ENCODE measurements at regions not wholly inside any gene's neighbourhood (a gene's known extent, or its start where the extent isn't known, plus 50 kb on each side); places are given as distances from the start of the nearest gene placed in this dataset.

- TF ChIP-seq CEBPZ (IDR thresholded peaks at IDR 0.05; ENCODE audit: borderline replicate concordance, low read depth, low read length) (no peak), SPI1 (IDR thresholded peaks at IDR 0.05; ENCODE audit: borderline replicate concordance, low read depth, low read length) (no peak), XRCC3 (IDR thresholded peaks at IDR 0.05) (no peak)
These were observed 231.0 kb upstream of the B3GALT2 start (continued) for GRCh38 chr1:193417403-193417802.

- in situ Hi-C loops (cut with MboI) = no loop called here
- no peak overlapping the region for H3K4me3 ChIP-seq
- no peak overlapping the region for H3K9ac ChIP-seq (ENCODE audit: insufficient read depth in 1 of 2, low read depth in 2 of 2, low read length in 2 of 2)
- no peak overlapping the region for H3K27ac ChIP-seq (ENCODE audit: extremely low read depth, low read depth, low read length)
- no peak overlapping the region for H3K4me2 ChIP-seq (ENCODE audit: insufficient read depth, low read length)
- ATAC-seq = no peak
- WGBS (ENCODE audit: insufficient coverage, low coverage, missing lambda C conversion rate) = 2% methylated on average over 7 of the region's 7 CpGs
- TF ChIP-seq LCOR (CRISPR knock-in tag; IDR thresholded peaks at IDR 0.05) (no peak), TAL1 (IDR thresholded peaks at IDR 0.05) (no peak), KAT8 (IDR thresholded peaks at IDR 0.05; ENCODE audit: low read depth) (no peak), MAX (CRISPR knock-in tag; IDR thresholded peaks at IDR 0.05) (no peak)
- no peaks in the 10 kb centered on the region; the same call in 2 of the 3 replicates for H3K36me3 ChIP-seq (ENCODE audit: control insufficient read depth, insufficient read depth, low read length)
- no peaks in the 10 kb centered on the region for H3K9me1 ChIP-seq (ENCODE audit: control insufficient read depth, insufficient read depth, low read length)
- no peaks in the 10 kb centered on the region for H3K4me1 ChIP-seq (replicated peaks in 1 of 2; ENCODE audit: control insufficient read depth in 2 of 2, insufficient read depth in 2 of 2, low read length in 2 of 2)
- no peaks in the 10 kb centered on the region for H4K20me1 ChIP-seq (replicated peaks; ENCODE audit: control insufficient read depth, insufficient read depth, low read length)
- H3K27me3 ChIP-seq (ENCODE audit: control insufficient read depth in 2 of 2, insufficient read depth in 2 of 2, low read length in 2 of 2) = no peaks in the 10 kb centered on the region
- no peak for FAIRE-seq
- no TSS peak for BruUV-seq (replicated peaks)
- H3K79me2 ChIP-seq (ENCODE audit: control insufficient read depth, insufficient read depth, low read length) = no peaks in the 10 kb centered on the region
- intact Hi-C loops (cut with micrococcal nuclease) = no loop called here
- POLR2A ChIA-PET = no interaction called here
- no peak for DNase-seq (ENCODE audit: extremely low read depth in 1 of 4, low spot score in 3 of 4)
- H2AFZ ChIP-seq (ENCODE audit: low read depth, low read length) = no peak overlapping the region
- no peaks in the 10 kb centered on the region for H3K9me3 ChIP-seq (replicated peaks; ENCODE audit: control insufficient read depth, insufficient read depth, low read depth, low read length)
- CTCF ChIA-PET (ENCODE audit: low intra/inter-chr PET ratio) = no interaction called here
These were observed 230.0 kb upstream of the B3GALT2 start for GRCh38 chr1:193416226-193417024.

All from K562 (cell line).